GM12891 (cell line): ENCODE measurements at regions not wholly inside any gene's neighbourhood (a gene's known extent, or its start where the extent isn't known, plus 50 kb on each side); places are given as distances from the start of the nearest gene placed in this dataset.

ENCODE experiments used
- DNase-seq: peaks from one replicate; pipeline ENCODE4 v3.0.0; 2011; ENCODE audit warnings: low spot score; ENCODE audit not compliant: insufficient read length
- FAIRE-seq: peaks from 2 replicates; lab custom pipeline; 2011; peaks lifted over from hg19 to GRCh38; lab: Jason Lieb, UNC
- PAX5 ChIP-seq: IDR thresholded peaks from 2 replicates; pipeline ENCODE4 v1.6.1; 2011; ENCODE audit warnings: low read length, moderate library complexity, mild to moderate bottlenecking; ENCODE audit not compliant: insufficient read depth, severe bottlenecking
- POLR2A ChIP-seq: IDR thresholded peaks from 2 replicates; pipeline ENCODE4 v1.6.1; 2011; ENCODE audit warnings: low read depth, low read length, control low read depth
- POLR2AphosphoS5 ChIP-seq: IDR thresholded peaks from 2 replicates; pipeline ENCODE4 v1.6.1; 2011; ENCODE audit warnings: low read depth, low read length, control low read depth
- POU2F2 ChIP-seq: IDR thresholded peaks from 2 replicates; pipeline ENCODE4 v1.6.1; 2011; ENCODE audit warnings: low read depth, mild to moderate bottlenecking, control low read depth, low read length, moderate library complexity
- SPI1 ChIP-seq: IDR thresholded peaks from 2 replicates; pipeline ENCODE4 v1.6.1; 2011; ENCODE audit warnings: low read depth, low read length, control low read depth
- TAF1 ChIP-seq: IDR thresholded peaks from 2 replicates; pipeline ENCODE4 v1.6.1; 2011; ENCODE audit warnings: low read depth, low read length, control low read depth

GRCh38 chr10:7027913-7028808, 382.7 kb downstream of the SFMBT2 start:
- TF ChIP-seq POLR2A (no peak), SPI1 (no peak)
- DNase-seq: no peak
- no peak for FAIRE-seq

DNA sequence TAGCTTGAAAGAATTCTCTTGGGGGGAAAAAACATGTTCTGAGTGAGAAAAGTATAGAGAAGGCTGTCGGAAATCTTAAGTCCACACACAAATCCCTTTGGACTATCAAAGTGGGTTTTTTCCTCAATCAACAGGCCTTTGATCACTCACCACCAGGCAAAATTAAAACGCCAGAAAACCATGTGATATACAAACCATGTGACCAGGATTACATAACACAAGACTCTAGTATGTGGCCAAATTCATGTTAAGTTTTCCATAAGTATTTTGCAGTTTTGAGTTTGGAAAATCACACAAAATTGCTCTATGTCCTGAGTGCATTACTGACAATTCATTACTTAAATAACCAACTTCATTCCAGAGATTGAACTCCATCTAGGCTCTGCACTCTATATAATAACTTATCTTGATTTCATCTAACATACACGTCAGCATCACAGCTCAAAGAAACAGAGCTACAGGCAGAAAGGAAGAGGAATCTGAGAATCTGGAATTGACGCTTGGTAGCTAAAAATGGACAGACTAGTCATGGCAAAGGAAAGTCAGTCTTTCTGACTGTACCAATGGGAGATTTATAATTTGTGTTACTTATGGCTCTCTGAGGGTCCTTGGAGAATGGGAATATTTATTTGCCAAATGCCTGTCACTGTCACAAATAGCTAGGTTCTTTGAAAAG, 383.5 kb downstream of the SFMBT2 start:
- no peak for TF ChIP-seq POLR2A
- TF ChIP-seq POLR2AphosphoS5: no peak
- FAIRE-seq: no peak
- DNase-seq: no peak

GRCh38 chr10:7026818-7027217, 384.0 kb downstream of the SFMBT2 start:
- FAIRE-seq (no peak), DNase-seq (no peak)
- no peak for TF ChIP-seq POU2F2
- TF ChIP-seq SPI1: no peak
- no peak for TF ChIP-seq POLR2A
- TF ChIP-seq PAX5: no peak
- no peak for TF ChIP-seq TAF1
- no peak for TF ChIP-seq POLR2AphosphoS5

DNA sequence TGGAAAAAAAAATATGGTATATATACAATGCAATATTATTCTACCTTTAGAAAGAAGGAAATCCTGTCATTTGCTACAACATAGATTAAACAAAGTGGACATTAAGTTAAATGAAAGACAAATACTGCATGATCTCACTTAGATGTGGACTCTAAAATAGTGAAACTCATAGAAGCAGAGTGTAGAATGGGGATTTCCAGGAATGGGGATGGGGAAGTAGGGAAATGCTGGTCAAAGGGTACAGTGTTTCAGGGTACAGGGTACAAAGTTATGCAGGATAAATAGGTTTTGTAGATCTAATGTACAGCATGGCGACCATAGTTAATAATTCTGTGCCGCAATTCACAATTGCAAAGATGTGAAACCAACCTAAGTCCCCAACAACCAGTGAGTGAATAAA, 385.5 kb downstream of the SFMBT2 start:
- FAIRE-seq: no peak
- no peak for DNase-seq
- no peak for TF ChIP-seq TAF1
- TF ChIP-seq SPI1: no peak

DNA sequence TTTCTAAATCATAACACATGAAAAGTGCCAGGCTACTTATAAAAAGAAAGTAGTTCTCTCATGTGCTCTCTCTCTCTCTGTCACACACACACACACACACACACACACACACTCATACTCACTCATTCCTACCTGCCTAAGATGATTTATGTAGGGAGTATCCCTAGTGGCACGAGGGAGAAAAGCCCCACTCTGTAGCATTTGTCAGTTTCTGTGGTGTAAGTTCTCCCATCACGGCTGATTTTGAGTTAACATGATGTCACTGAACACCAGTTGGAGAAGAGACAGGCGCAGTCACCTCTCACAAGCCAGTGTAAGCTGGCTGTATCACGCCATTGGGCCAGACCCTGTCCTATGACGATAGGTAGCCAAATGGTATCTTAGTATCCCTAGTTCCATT, 395.4 kb downstream of the SFMBT2 start:
- TF ChIP-seq POLR2A (no peak), SPI1 (no peak), POU2F2 (no peak), POLR2AphosphoS5 (no peak), TAF1 (no peak), PAX5 (no peak)
- FAIRE-seq (no peak), DNase-seq (no peak)

- no peak for TF ChIP-seq POU2F2
- no peak for TF ChIP-seq SPI1
- TF ChIP-seq POLR2A: no peak
- TF ChIP-seq POLR2AphosphoS5: no peak
- TF ChIP-seq PAX5: no peak
- TF ChIP-seq TAF1: no peak
- FAIRE-seq: no peak
- DNase-seq: no peak
Observed at GRCh38 chr10:7014721-7015120, 396.1 kb downstream of the SFMBT2 start.

DNA sequence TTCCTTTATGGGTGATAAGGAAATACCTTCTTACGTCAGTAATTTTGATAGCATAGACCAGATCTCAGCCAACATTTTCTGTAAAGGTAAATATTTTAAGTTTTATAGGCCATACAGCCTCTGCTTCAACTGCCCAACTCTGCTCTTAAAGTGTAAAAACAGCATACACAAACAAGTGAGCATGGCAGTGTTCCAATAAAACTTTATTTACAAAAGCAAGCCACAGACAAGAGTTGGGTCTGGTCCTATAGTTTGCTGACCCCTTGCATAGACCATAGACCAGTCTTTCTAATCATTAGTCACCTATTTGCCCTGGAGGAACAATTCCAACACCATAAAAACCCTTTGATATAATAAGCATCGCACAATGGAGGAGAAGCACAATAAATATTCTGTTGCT, 398.8 kb downstream of the SFMBT2 start:
- no peak for DNase-seq
- no peak for FAIRE-seq
- no peak for TF ChIP-seq POLR2A
- no peak for TF ChIP-seq POLR2AphosphoS5
- TF ChIP-seq SPI1: no peak
- no peak for TF ChIP-seq TAF1
- no peak for TF ChIP-seq PAX5
- TF ChIP-seq POU2F2: no peak

DNA sequence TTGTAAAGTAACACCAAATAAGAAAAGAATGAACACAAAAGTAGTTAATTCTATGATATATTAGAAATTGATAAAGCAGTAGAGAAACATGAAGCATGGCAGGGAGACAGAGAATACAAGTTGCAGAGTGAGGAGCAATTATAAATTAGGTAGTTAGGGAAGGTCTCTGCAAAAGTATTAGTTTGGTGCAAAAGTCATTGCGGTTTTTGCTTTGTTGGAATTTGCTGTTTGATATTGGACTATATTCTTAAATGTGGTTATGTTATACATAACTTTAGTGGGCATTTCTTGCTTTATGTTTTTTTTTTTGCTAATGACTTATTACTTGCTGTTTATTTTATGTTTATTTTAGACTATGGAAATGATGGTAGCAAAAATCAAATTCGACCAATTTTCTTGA, 402.2 kb downstream of the SFMBT2 start:
- no peak for TF ChIP-seq POU2F2
- TF ChIP-seq PAX5: no peak
- TF ChIP-seq POLR2A: no peak
- no peak for TF ChIP-seq SPI1
- no peak for TF ChIP-seq POLR2AphosphoS5
- no peak for TF ChIP-seq TAF1
- no peak for FAIRE-seq
- no peak for DNase-seq

- FAIRE-seq (no peak), DNase-seq (no peak)
Observed at GRCh38 chr10:7007600-7008190, 403.1 kb downstream of the SFMBT2 start.

DNA sequence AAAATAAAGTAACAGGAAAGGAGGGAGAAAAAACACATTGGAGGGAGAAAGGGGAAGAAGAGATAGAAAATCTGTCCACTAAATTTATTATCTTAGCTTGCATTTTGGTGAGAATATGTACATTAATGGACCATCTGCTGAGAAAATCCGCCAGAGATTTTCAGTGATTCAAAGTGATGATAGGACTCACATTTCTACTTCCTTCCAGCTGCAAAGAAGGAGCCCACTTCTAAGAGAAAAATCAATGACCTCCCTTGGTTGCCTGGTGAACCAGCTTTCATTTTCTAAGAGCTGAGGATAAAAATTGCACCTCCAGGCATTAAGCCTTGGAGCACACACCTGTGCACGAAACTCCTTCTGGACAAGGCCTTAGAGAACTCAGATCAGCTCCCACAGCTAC, 404.3 kb downstream of the SFMBT2 start:
- DNase-seq (no peak), FAIRE-seq (no peak)
- TF ChIP-seq PAX5 (no peak), POU2F2 (no peak)

More at GRCh38 chr10:7007600-7008190, 403.1 kb downstream of the SFMBT2 start:
- TF ChIP-seq POLR2AphosphoS5 (no peak), PAX5 (no peak), POLR2A (no peak), SPI1 (no peak), POU2F2 (no peak), TAF1 (no peak)
